Activated CD4-positive, alpha-beta memory T cell treated with anti-CD3 and anti-CD28 coated beads for 36 hours (primary cell): ENCODE measurements at regions not wholly inside any gene's neighbourhood (a gene's known extent, or its start where the extent isn't known, plus 50 kb on each side); places are given as distances from the start of the nearest gene placed in this dataset.

Source experiments
- CTCF ChIA-PET: fragments of 350-600 bp; sonication (Branson Sonifier 250); formaldehyde crosslinking; loops from one replicate; lab custom pipeline; 2021; ENCODE audit warnings: antibody characterized with exemption, inconsistent platforms; lab: Charles Lee
- POLR2A ChIA-PET: fragments of 350-600 bp; sonication (Branson Sonifier 250); formaldehyde crosslinking; loops from one replicate; lab custom pipeline; 2021; ENCODE audit warnings: antibody characterized with exemption; lab: Charles Lee
- DNase-seq: peaks from one replicate; pipeline ENCODE4 v3.0.0-alpha.2; 2020
- H3K27ac Mint-ChIP-seq: one replicate; pipeline ENCODE4 v1.8.0; 2021; ENCODE audit warnings: mixed read lengths
- H3K27me3 Mint-ChIP-seq: one replicate; pipeline ENCODE4 v1.8.0; 2021; ENCODE audit warnings: mixed read lengths
- H3K36me3 Mint-ChIP-seq: one replicate; pipeline ENCODE4 v1.8.0; 2021; ENCODE audit warnings: mixed read lengths
- H3K4me1 Mint-ChIP-seq: one replicate; pipeline ENCODE4 v1.8.0; 2021; ENCODE audit warnings: low read depth, mixed read lengths
- H3K4me3 Mint-ChIP-seq: one replicate; pipeline ENCODE4 v1.8.0; 2021; ENCODE audit warnings: mild to moderate bottlenecking, mixed read lengths
- H3K9me3 Mint-ChIP-seq: one replicate; pipeline ENCODE4 v1.8.0; 2021; ENCODE audit warnings: mixed read lengths
- intact Hi-C: fragments of 100-400 bp; cut with micrococcal nuclease; formaldehyde crosslinking; loops from one replicate; pipeline ENCODE4 v1.15.1; 2023

- Mint-ChIP-seq H3K4me1 (no peaks in the 10 kb centered on the region), H3K36me3 (no peaks in the 10 kb centered on the region), H3K27me3 (peaks cover 12% of the 10 kb centered on the region), H3K9me3 (no peaks in the 10 kb centered on the region), H3K4me3 (no peak overlapping the region), H3K27ac (no peak overlapping the region)
- intact Hi-C loops = no loop called here
- POLR2A ChIA-PET = no interaction called here
- CTCF ChIA-PET = no interaction called here
- DNase-seq = no peak
Measured at GRCh38 chr2:23249348-23249747, 135.6 kb upstream of the KLHL29 start.

GRCh38 chr2:23250371-23250770 is 134.6 kb upstream of the KLHL29 start:
- Mint-ChIP-seq H3K27me3 (peaks cover 12% of the 10 kb centered on the region), H3K9me3 (no peaks in the 10 kb centered on the region), H3K27ac (no peak overlapping the region), H3K36me3 (no peaks in the 10 kb centered on the region), H3K4me3 (no peak overlapping the region), H3K4me1 (no peaks in the 10 kb centered on the region)
- DNase-seq = no peak
- CTCF ChIA-PET = no interaction called here
- intact Hi-C loops = no loop called here
- POLR2A ChIA-PET = no interaction called here

- H3K36me3 Mint-ChIP-seq = no peaks in the 10 kb centered on the region
- no peaks in the 10 kb centered on the region for H3K4me1 Mint-ChIP-seq
- CTCF ChIA-PET = no interaction called here
- H3K27me3 Mint-ChIP-seq = no peaks in the 10 kb centered on the region
- no peak for DNase-seq
- no peaks in the 10 kb centered on the region for H3K9me3 Mint-ChIP-seq
- intact Hi-C loops = no loop called here
- H3K4me3 Mint-ChIP-seq = no peak overlapping the region
- H3K27ac Mint-ChIP-seq = no peak overlapping the region
- POLR2A ChIA-PET = no interaction called here
Measured at GRCh38 chr2:23256643-23257042, 128.3 kb upstream of the KLHL29 start.

GRCh38 chr2:23260621-23261020 is 124.4 kb upstream of the KLHL29 start:
- intact Hi-C loops = no loop called here
- POLR2A ChIA-PET = no interaction called here
- H3K27me3 Mint-ChIP-seq = no peaks in the 10 kb centered on the region
- H3K9me3 Mint-ChIP-seq = no peaks in the 10 kb centered on the region
- H3K4me1 Mint-ChIP-seq = no peaks in the 10 kb centered on the region
- no peaks in the 10 kb centered on the region for H3K36me3 Mint-ChIP-seq
- H3K4me3 Mint-ChIP-seq = no peak overlapping the region
- DNase-seq = no peak
- CTCF ChIA-PET = no interaction called here
- H3K27ac Mint-ChIP-seq = no peak overlapping the region

DNA sequence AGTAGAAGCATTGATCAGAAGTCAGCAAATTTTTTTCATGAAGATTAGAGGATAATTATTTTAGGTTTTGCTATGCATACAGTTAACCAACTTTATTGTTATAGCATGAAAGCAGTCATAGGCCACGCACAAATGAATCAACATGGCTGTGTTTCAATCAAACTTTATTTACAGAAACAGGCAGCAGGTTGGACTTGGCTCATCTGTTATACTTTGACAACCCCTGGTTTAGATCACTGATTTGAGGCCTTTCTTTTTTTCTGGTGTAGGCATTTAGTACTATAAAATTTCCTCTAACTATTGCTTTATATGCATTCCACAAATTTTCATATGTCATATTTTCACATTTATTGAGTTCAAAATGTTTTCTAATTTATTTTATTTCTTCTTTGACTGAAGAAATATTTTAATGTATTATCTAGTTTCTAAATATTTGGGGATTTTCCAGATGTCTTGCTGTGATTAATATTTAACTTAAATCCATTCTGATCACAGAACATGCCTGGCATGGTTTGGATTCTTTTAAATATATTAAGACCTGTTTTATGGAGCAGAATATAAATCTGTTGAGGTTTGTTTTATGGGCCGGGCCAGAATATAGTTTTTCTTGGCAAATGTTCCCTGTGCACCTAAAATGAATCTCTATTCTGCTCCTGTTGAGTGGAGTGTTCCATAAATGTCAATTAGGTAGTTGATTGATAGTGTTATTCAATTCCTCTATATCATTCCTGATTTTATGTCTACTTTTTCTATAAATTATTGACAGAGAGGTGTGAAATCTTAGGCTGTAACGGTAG is 116.3 kb upstream of the KLHL29 start:
- intact Hi-C loops = no loop called here
- peaks cover 4% of the 10 kb centered on the region for H3K27me3 Mint-ChIP-seq
- CTCF ChIA-PET = no interaction called here
- H3K4me3 Mint-ChIP-seq = no peak overlapping the region
- H3K9me3 Mint-ChIP-seq = no peaks in the 10 kb centered on the region
- no peaks in the 10 kb centered on the region for H3K4me1 Mint-ChIP-seq
- POLR2A ChIA-PET = no interaction called here
- H3K27ac Mint-ChIP-seq = no peak overlapping the region
- H3K36me3 Mint-ChIP-seq = no peaks in the 10 kb centered on the region
- DNase-seq = no peak

DNA sequence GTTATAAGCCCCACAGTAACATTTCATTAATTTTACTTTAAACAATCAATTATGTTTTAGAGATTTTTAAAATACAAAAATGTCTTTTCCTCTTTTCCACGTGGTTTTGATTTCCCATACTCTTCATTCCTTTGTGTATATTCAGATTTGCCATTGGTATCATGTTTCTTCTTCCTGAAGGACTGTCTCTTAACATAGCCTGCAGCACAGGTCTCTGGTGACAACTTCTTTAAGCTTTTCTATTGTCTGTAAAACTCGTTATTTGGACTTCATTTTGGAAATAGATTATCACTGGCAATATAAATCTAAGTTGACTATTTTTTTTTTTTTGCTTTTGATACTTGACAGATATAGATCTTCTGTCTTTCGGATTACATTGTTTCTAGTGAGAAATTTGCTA is 115.2 kb upstream of the KLHL29 start:
- Mint-ChIP-seq H3K27ac (no peak overlapping the region), H3K27me3 (peaks cover 4% of the 10 kb centered on the region), H3K4me1 (no peaks in the 10 kb centered on the region), H3K4me3 (no peak overlapping the region), H3K36me3 (no peaks in the 10 kb centered on the region), H3K9me3 (no peaks in the 10 kb centered on the region)
- no peak for DNase-seq
- CTCF ChIA-PET = no interaction called here
- intact Hi-C loops = no loop called here
- POLR2A ChIA-PET = no interaction called here

DNA sequence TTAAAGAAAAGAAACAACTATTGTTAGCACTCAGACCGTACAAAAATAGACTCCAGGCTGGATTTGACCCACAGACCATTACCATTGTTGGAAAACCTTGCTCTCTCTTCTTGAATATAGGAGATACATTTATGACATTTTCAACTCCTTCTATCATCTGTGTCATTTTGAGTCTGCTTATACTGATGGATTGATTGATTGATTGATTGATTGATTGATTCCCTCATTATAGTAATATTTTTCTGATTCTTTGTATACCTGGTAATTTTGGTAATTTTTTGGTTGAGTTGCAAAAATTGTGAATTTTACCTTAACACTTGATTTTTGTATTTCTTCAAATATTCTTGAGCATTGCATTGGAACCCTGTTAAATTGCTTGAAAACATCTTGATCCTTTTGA is 114.2 kb upstream of the KLHL29 start:
- no peak overlapping the region for H3K27ac Mint-ChIP-seq
- DNase-seq = no peak
- no peak overlapping the region for H3K4me3 Mint-ChIP-seq
- ChIA-PET CTCF (no interaction called here), POLR2A (no interaction called here)
- intact Hi-C loops = no loop called here
- H3K9me3 Mint-ChIP-seq = no peaks in the 10 kb centered on the region
- peaks cover 6% of the 10 kb centered on the region for H3K27me3 Mint-ChIP-seq
- no peaks in the 10 kb centered on the region for H3K4me1 Mint-ChIP-seq
- no peaks in the 10 kb centered on the region for H3K36me3 Mint-ChIP-seq

DNA sequence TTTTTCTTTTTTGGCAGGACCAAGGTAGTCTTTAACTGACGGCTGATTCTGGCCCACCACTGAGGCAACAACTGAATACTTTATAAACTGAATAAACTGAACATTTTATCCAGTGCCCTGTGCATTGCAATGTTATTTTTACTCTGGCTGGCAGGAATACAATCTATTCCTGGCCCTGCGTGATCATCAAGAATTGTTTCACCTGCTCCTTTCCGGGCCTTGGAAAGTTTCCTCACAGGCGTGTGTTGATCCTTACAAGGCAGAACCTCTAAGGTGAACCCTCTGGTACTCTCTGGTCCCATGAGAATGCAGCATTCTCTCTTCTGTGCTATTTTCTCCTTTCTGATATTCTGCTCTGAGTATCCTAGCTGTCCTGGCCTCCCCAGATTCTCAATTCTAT is 113.7 kb upstream of the KLHL29 start:
- Mint-ChIP-seq H3K36me3 (no peaks in the 10 kb centered on the region), H3K4me3 (no peak overlapping the region), H3K4me1 (no peaks in the 10 kb centered on the region), H3K9me3 (no peaks in the 10 kb centered on the region), H3K27ac (no peak overlapping the region), H3K27me3 (peaks cover 6% of the 10 kb centered on the region)
- POLR2A ChIA-PET = no interaction called here
- DNase-seq = no peak
- intact Hi-C loops = no loop called here
- CTCF ChIA-PET = no interaction called here

DNA sequence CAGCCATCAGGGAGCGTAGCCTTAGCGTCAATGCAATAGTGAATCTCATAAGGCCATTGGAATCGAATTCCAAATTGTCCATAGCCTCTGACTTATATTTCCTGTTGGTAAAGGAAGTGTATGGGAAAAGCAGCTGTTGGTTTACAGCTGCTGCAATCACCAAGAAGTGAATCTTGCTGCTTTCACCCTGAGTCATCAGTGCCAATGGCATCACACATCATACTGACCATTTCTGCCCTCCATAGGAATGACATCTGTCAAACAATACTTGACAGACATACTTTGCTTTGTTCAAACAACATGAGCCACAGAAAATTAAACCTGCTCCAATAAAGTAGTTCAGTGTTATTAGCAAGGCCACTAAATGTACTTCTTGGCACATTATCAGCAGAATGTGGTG is 111.2 kb upstream of the KLHL29 start:
- intact Hi-C loops = no loop called here
- Mint-ChIP-seq H3K4me1 (no peaks in the 10 kb centered on the region), H3K4me3 (no peak overlapping the region), H3K36me3 (no peaks in the 10 kb centered on the region), H3K9me3 (no peaks in the 10 kb centered on the region), H3K27ac (no peak overlapping the region), H3K27me3 (peaks cover 18% of the 10 kb centered on the region)
- CTCF ChIA-PET = no interaction called here
- POLR2A ChIA-PET = no interaction called here
- DNase-seq = no peak

DNA sequence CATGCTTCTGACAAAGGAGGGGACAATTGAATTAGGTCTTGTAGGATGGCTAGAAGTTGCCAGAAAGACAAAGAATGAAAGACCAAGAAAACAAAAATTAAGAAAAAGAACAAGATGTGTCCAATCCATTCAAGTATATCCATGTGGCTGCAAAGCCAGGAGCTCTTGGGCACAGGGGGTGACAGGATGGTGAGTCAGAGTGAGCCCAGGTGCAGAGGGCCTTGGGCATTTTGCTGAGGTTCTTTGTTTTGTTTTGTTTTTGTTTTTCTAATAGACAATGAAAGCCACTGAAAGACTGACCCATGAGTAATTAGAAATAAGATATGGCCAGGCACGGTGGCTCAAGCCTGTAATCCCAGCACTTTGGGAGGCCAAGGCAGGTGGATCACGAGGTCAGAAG is 104.6 kb upstream of the KLHL29 start:
- POLR2A ChIA-PET = no interaction called here
- H3K4me1 Mint-ChIP-seq = no peaks in the 10 kb centered on the region
- H3K9me3 Mint-ChIP-seq = no peaks in the 10 kb centered on the region
- no peak for DNase-seq
- no peaks in the 10 kb centered on the region for H3K36me3 Mint-ChIP-seq
- H3K27ac Mint-ChIP-seq = no peak overlapping the region
- CTCF ChIA-PET = no interaction called here
- no peak overlapping the region for H3K4me3 Mint-ChIP-seq
- intact Hi-C loops = no loop called here
- peaks cover 12% of the 10 kb centered on the region for H3K27me3 Mint-ChIP-seq

- ChIA-PET POLR2A (no interaction called here), CTCF (no interaction called here)
- no peaks in the 10 kb centered on the region for H3K4me1 Mint-ChIP-seq
- no peak overlapping the region for H3K4me3 Mint-ChIP-seq
- DNase-seq = no peak
- H3K9me3 Mint-ChIP-seq = no peaks in the 10 kb centered on the region
- H3K27ac Mint-ChIP-seq = no peak overlapping the region
- no peaks in the 10 kb centered on the region for H3K27me3 Mint-ChIP-seq
- intact Hi-C loops = no loop called here
- no peaks in the 10 kb centered on the region for H3K36me3 Mint-ChIP-seq
Measured at GRCh38 chr2:23283653-23284052, 101.3 kb upstream of the KLHL29 start.

DNA sequence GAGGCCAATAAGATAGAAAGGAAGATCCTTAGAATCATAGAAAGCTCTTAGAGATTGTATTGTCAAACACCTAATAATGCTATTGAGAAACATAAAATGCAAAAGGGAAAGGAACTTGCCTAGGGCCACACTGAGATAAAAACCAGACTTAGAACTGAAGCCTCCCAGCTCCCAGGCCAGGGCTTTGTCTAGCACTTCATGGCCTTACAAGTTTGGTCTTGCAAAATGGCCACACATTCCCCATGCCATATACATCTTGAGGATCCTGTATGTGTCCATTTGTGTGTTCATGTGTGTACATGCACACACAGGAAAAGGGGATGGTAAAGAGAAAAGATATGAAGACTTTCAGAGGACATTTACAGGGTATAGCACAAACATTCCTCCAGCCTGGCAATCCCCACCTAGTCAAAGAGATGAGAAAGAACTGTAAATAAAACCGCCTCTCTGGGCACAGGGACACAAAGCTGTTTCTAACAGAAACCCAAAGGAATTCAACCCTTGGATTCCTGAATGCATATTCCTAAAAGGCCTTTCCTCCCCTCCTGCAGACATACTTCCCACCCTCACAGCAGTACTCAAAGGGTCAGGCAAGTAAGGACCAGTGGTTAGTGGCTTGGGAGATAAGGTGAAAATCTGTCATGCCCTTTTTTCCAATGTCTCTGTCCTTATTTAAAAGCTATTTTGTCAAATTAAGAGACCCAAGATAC is 99.7 kb upstream of the KLHL29 start:
- Mint-ChIP-seq H3K27ac (no peak overlapping the region), H3K4me3 (no peak overlapping the region)
- CTCF ChIA-PET = no interaction called here

More for the DNA sequence above, 99.7 kb upstream of the KLHL29 start:
- H3K9me3 Mint-ChIP-seq = no peaks in the 10 kb centered on the region
- no peaks in the 10 kb centered on the region for H3K36me3 Mint-ChIP-seq
- DNase-seq = no peak
- intact Hi-C loops = no loop called here
- H3K27me3 Mint-ChIP-seq = no peaks in the 10 kb centered on the region
- POLR2A ChIA-PET = no interaction called here
- no peaks in the 10 kb centered on the region for H3K4me1 Mint-ChIP-seq
